DMS153 treated with DMSO at 0.1 percent for 48 hours (cell line): ENCODE measurements at regions not wholly inside any gene's neighbourhood (a gene's known extent, or its start where the extent isn't known, plus 50 kb on each side); places are given as distances from the start of the nearest gene placed in this dataset.
"Not testable (repeated sequence)": the region's sequence is repeated elsewhere in the genome, so short reads cannot be mapped to it uniquely, and the experiment has no call there.

Experiments
- DNase-seq: peaks from one replicate; lab custom pipeline; 2025; ENCODE audit not compliant: unreplicated experiment; lab: John Stamatoyannopoulos, UW

GRCh38 chr5:3324421-3325101 is 271.1 kb upstream of the IRX1 start:
- no peak for DNase-seq

GRCh38 chr5:3323966-3324365 is 271.7 kb upstream of the IRX1 start:
- DNase-seq = not testable (repeated sequence)

DNA sequence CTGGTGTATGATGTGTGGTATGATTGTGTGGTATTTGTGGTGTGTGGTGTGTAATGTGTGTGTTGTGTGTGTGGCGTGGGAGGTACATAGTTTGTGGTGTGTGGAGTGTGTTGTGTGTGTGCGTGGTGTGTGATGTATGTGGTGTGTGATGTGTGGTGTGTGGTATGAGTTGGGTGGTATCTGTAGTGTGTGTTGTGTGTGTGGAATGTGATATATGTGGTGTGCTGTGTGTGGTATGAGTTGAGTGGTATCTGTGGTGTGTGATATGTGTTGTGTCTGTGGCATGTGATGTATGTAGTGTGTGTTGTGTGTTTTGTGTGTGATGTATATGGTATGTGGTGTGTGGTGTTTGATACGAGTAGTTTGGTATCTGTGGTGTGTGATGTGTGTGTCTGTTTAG is 272.5 kb upstream of the IRX1 start:
- no peak for DNase-seq

GRCh38 chr5:3322642-3323041 is 273.0 kb upstream of the IRX1 start:
- no peak for DNase-seq

- DNase-seq = no peak
Observed at GRCh38 chr5:3321923-3322322, 273.7 kb upstream of the IRX1 start.

- DNase-seq = no peak
Observed at GRCh38 chr5:3321119-3321760, 274.4 kb upstream of the IRX1 start.

DNA sequence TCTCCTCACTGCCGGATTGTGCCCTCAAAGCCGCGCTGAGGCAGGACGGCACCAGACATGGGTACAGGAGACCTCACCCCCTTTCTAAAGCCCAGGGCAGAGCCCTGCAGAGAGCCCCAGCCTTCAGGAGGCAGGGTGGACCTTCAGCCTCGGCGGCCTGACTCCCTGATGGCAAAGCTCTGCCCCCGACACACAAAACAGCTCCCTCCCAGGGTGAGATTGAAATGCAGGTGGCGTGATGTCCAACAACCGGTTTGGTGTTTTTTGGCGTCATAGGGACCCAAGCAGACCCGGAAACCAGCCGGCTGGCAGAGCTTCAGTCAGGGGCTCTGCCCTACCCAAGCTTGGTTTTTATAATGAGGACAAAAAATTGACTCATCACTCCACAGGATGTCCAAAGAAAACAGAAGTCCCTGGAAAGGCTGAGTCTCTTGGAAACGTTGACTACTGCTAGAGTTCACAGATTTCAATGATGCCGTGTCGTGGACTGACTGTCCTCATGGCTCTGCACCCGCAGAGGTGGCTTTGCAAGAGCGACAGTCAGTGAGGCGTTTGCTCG is 275.2 kb upstream of the IRX1 start:
- no peak for DNase-seq

GRCh38 chr5:3317051-3317795 is 278.4 kb upstream of the IRX1 start:
- no peak for DNase-seq

DNA sequence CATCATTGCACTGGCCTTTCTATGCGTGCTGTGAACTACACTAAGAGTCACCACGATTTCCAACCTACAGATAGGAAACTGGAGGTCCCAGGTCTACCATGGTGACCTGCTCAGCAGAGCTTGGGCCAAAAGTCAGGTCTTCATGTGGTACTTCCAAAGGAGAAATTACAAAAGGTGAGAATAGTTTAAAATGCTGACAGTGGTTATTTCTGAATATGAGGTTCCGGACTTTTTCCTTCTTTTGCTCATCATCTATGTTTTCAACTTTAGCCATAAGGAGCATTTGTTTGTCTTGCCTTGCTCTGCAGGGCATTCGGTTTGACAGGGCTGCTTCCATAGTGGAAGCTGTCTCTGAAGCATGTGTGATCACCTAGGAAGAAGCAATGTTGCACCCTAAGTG is 282.1 kb upstream of the IRX1 start:
- DNase-seq = no peak

DNA sequence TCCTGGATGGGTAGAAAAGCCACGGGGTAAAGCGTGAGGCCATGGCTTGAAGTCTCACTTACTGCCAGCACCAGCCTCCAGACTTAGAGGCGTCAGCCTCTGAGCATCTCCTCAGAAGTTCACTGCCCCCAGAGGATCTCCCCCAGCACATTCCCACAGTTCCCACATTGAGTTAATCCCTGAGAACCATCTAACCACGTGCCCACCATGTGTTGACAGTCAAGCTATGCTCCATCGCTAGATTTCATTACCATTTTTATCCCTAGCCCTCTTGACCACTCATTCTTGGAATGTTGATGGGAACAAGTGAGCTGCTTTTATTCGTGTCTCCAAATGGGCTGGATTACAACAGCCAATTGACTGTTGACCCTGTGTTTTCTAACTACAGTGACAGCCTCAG is 283.3 kb upstream of the IRX1 start:
- no peak for DNase-seq

DNA sequence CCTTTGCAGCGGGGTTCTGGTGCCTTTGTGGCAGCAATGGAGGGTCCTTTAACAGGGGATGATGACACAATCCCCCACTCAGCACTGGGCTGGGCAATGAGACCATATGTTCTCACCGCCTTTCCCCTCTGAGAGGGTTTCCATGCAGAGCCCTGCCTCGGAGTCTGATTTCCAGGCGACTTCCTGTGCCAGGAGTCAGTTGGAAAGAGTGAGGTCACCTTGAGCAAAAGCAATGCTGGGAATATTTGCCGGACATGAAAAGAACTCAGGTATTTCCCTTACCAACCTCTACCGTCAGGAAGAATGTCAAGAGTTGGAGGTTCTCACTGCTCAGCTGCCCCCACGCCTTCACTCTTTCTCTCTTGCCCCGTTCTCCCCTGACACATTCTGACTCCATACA is 284.2 kb upstream of the IRX1 start:
- no peak for DNase-seq

DNA sequence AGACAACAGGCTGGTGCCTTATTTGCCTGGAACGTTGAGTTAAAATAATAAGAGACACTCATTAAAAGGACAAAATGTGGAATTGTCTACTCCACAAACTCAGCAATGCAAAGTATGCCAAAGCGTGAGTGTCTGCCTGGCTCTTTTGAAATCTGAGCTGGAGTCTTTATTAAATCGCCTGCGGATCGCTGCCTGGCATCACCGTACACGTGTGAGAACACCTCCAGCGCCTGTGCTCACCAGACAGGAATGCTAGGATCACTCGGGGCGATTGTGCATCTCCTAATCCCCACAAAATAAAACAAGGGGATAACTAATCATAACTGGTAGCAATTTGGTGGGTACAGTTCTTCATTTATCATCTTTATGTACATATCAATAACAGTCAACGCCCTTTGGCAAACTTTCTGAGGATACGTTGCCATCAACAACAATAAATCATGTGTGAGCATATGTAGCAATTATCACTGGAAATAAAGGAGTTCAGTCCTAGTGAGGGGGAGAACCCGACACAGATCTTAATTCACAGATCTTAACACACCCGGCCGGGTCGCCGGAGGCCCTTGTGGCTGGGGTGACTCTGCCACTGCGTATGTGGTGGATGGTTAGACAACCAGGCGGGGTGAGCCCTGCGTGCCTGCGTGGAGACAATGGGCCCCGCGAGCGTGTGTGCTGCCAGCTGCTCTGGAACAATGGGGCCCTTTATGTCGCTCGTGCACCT is 284.9 kb upstream of the IRX1 start:
- DNase-seq = peak; percentile 85

DNA sequence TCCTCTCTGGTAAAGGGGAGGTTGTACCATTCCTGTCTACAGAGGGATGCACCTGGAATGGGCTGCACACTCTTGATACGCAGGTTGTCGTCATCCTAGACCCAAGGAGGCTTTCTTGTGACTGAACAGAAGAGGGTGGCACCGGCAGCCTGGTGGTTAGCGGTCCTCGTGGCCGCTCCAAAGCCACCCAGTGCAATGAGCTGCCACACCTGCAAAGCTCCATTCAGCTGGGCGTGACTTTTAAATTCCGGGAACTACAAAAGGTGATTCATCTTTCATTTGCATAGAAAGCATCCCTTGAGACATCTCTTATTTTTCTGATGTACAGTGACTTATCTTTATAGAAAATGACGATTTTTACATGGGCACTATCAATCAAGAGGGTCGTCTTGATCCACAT is 286.1 kb upstream of the IRX1 start:
- no peak for DNase-seq

- no peak for DNase-seq
Observed at GRCh38 chr5:3307982-3308621, 287.5 kb upstream of the IRX1 start.

- DNase-seq = no peak
Observed at GRCh38 chr5:3305432-3305831, 290.2 kb upstream of the IRX1 start.

GRCh38 chr5:3304346-3304745 is 291.3 kb upstream of the IRX1 start:
- DNase-seq = no peak

GRCh38 chr5:3303777-3304176 is 291.9 kb upstream of the IRX1 start:
- no peak for DNase-seq

- no peak for DNase-seq
Observed at GRCh38 chr5:3302228-3302627, 293.4 kb upstream of the IRX1 start.

DNA sequence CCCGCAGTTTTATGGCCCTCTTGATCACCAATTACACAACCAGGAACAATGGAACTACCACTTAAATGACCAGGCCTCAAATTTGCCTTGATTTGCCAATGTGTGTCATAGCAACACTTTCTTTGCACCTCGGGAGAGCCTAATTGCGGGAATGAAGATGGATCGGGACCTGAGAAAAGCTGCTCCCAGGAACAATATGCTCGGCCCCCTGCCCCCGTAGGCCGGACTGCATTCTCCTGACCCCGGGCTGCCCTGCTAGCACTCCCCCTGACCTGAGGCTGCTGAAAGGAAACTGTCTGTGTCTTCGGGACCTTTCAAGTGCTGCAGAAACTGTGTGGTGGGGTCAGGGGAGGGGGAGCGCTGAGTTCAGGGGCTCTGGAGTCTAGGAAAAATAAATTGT is 294.3 kb upstream of the IRX1 start:
- no peak for DNase-seq

DNA sequence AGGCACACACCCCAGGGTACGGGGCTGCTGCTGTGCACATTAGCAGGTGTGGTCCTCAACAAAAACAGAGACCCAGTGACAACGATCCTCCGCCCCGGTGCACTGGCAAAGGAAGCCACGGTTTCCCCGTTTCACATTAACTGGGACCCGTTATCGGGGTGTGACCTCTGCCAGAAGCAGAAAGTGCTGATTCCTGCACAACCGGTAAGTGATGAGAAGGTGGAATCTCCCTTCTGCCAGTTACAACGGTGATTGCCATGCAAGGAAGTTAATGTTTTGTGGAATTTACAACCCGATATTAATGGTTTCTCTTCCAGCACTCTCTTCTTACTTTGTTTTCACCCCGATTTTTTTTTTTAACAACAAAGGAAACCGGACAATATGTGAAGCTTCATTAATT is 294.9 kb upstream of the IRX1 start:
- no peak for DNase-seq

GRCh38 chr5:3299441-3299840 is 296.2 kb upstream of the IRX1 start:
- DNase-seq = no peak
